ENCODE measurements at regions not wholly inside any gene's neighbourhood (a gene's known extent, or its start where the extent isn't known, plus 50 kb on each side); places are given as distances from the start of the nearest gene placed in this dataset.

GRCh38 chr2:235312571-235312970 is 181.3 kb upstream of the AGAP1 start:
- H3K4me3 ChIP-seq (replicated peaks in 1 of 2; ENCODE audit: low read depth in 2 of 2, low read length in 2 of 2) = no peak overlapping the region
- DNase-seq (ENCODE audit: low read depth in 2 of 2) = no peak
- TF ChIP-seq, protein P1, sequence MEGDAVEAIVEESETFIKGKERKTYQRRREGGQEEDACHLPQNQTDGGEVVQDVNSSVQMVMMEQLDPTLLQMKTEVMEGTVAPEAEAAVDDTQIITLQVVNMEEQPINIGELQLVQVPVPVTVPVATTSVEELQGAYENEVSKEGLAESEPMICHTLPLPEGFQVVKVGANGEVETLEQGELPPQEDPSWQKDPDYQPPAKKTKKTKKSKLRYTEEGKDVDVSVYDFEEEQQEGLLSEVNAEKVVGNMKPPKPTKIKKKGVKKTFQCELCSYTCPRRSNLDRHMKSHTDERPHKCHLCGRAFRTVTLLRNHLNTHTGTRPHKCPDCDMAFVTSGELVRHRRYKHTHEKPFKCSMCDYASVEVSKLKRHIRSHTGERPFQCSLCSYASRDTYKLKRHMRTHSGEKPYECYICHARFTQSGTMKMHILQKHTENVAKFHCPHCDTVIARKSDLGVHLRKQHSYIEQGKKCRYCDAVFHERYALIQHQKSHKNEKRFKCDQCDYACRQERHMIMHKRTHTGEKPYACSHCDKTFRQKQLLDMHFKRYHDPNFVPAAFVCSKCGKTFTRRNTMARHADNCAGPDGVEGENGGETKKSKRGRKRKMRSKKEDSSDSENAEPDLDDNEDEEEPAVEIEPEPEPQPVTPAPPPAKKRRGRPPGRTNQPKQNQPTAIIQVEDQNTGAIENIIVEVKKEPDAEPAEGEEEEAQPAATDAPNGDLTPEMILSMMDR (IDR thresholded peaks at IDR 0.05; ENCODE audit: low read depth, low read length) = no peak

GRCh38 chr2:235314371-235314930 is 179.4 kb upstream of the AGAP1 start:
- H3K4me3 ChIP-seq (replicated peaks in 1 of 2; ENCODE audit: low read depth in 2 of 2, low read length in 2 of 2) = no peak overlapping the region
- TF ChIP-seq, protein P1 (IDR thresholded peaks at IDR 0.05; ENCODE audit: low read depth, low read length) = no peak
- no peak for DNase-seq (ENCODE audit: low read depth in 2 of 2)

- no peak for DNase-seq (ENCODE audit: low read depth in 2 of 2)
- TF ChIP-seq, protein P1 (IDR thresholded peaks at IDR 0.05; ENCODE audit: low read depth, low read length) = no peak
- no peak overlapping the region for H3K4me3 ChIP-seq (replicated peaks in 1 of 2; ENCODE audit: low read depth in 2 of 2, low read length in 2 of 2)
Measured at GRCh38 chr2:235319095-235319494, 174.7 kb upstream of the AGAP1 start.

DNA sequence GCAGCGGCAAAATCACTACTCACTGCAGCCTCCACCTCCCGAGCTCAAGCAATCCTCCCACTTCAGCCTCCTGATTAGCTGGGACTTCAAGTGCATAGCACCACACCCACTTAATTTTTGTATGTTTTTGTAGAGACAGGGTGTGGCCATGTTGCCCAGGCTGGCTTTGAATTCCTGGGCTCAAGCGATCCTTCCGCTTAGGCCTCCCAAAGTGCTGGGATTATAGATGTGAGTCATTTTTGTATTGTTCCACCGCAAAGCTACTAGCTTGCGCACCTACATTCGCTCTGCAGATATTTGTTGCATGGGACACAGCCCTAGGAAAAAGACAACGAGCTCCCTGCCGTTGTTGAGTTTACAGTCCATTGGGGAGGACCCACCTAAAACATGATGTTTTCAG is 173.5 kb upstream of the AGAP1 start:
- no peak for DNase-seq (ENCODE audit: low read depth in 2 of 2)
- TF ChIP-seq, protein P1 (IDR thresholded peaks at IDR 0.05; ENCODE audit: low read depth, low read length) = no peak
- no peak overlapping the region for H3K4me3 ChIP-seq (replicated peaks in 1 of 2; ENCODE audit: low read depth in 2 of 2, low read length in 2 of 2)

- H3K4me3 ChIP-seq (replicated peaks in 1 of 2; ENCODE audit: low read depth in 2 of 2, low read length in 2 of 2) = no peak overlapping the region
- no peak for DNase-seq (ENCODE audit: low read depth in 2 of 2)
- TF ChIP-seq, protein P1 (IDR thresholded peaks at IDR 0.05; ENCODE audit: low read depth, low read length) = no peak
Measured at GRCh38 chr2:235324324-235324723, 169.5 kb upstream of the AGAP1 start.

GRCh38 chr2:235325151-235325550 is 168.7 kb upstream of the AGAP1 start:
- DNase-seq (ENCODE audit: low read depth in 2 of 2) = no peak
- TF ChIP-seq, protein P1 (IDR thresholded peaks at IDR 0.05; ENCODE audit: low read depth, low read length) = no peak
- H3K4me3 ChIP-seq (replicated peaks in 1 of 2; ENCODE audit: low read depth in 2 of 2, low read length in 2 of 2) = no peak overlapping the region

DNA sequence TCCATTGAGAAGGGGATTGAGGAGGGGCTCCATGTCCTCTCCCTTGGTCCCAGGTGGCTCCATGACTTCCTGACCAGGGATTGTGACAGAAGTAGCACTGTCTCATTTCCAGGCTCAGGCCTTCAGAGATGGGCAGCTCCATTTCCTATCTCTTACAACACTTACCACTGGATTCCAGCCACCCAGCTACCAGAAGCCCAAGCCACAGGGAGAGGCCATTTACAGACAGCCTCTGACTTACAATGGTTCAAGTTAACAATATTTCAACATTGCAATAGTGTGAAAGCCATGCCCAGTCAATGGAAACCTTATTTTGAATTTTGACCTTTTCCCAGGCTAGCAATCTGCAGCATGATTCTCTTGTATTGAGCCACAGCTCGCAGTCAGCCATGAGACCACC is 164.9 kb upstream of the AGAP1 start:
- DNase-seq (ENCODE audit: low read depth in 2 of 2) = peak in 1 of 2 donors; percentile 5
- no peak overlapping the region for H3K4me3 ChIP-seq (replicated peaks in 1 of 2; ENCODE audit: low read depth in 2 of 2, low read length in 2 of 2)
- TF ChIP-seq, protein P1 (IDR thresholded peaks at IDR 0.05; ENCODE audit: low read depth, low read length) = no peak

Data from cardiac fibroblast (primary cell).